ENCODE measurements at regions not wholly inside any gene's neighbourhood (a gene's known extent, or its start where the extent isn't known, plus 50 kb on each side); places are given as distances from the start of the nearest gene placed in this dataset.

DNA sequence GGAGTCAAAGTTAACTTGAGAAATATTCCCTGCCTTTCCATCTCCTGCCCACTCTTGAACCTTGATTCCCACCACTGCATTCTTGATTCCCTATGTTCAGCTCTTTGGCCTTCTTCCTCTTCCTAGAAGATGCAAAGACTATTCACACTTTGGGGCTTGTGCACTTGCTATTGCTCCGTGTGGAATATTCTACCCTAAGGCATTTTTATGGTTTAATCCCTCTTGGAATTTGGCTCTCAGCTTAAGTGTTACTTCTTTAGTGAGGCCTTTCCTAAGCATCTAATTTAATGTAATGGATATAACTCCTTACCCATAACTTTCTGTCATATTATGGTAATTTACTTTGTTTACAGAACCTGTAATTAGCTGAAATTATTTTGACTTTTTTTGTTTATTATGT is 318.9 kb upstream of the COL8A1 start:
- Histone ChIP-seq H3F3A (ENCODE audit: low read depth) (no peaks in the 10 kb centered on the region), H3K9me3 (ENCODE audit: insufficient read depth, low read depth, low read length) (no peaks in the 10 kb centered on the region), H3K79me2 (ENCODE audit: insufficient read depth, low read length) (no peaks in the 10 kb centered on the region), H3K27me3 (ENCODE audit: insufficient read depth, low read length, poor library complexity, severe bottlenecking) (no peaks in the 10 kb centered on the region), H3K36me3 (ENCODE audit: insufficient read depth, low read length) (no peaks in the 10 kb centered on the region), H3K4me1 (ENCODE audit: insufficient read depth, low read length, poor library complexity, severe bottlenecking) (peaks cover 3% of the 10 kb centered on the region), H2AFZ (ENCODE audit: low read length) (no peak overlapping the region), H3K9me2 (replicated peaks; ENCODE audit: low read depth, low read length) (no peaks in the 10 kb centered on the region), H3K4me3 (ENCODE audit: low read length, poor library complexity, severe bottlenecking) (no peak overlapping the region), H4K20me1 (ENCODE audit: insufficient read depth, low read length, poor library complexity, severe bottlenecking) (no peaks in the 10 kb centered on the region), H3K4me2 (ENCODE audit: low read depth, low read length, poor library complexity, severe bottlenecking) (no peak overlapping the region), H3K9ac (ENCODE audit: low read depth, low read length, poor library complexity, severe bottlenecking) (no peak overlapping the region)
- no peak for TF ChIP-seq EZH2phosphoT487 (IDR thresholded peaks at IDR 0.05; ENCODE audit: borderline replicate concordance)
- TF ChIP-seq, protein P1, sequence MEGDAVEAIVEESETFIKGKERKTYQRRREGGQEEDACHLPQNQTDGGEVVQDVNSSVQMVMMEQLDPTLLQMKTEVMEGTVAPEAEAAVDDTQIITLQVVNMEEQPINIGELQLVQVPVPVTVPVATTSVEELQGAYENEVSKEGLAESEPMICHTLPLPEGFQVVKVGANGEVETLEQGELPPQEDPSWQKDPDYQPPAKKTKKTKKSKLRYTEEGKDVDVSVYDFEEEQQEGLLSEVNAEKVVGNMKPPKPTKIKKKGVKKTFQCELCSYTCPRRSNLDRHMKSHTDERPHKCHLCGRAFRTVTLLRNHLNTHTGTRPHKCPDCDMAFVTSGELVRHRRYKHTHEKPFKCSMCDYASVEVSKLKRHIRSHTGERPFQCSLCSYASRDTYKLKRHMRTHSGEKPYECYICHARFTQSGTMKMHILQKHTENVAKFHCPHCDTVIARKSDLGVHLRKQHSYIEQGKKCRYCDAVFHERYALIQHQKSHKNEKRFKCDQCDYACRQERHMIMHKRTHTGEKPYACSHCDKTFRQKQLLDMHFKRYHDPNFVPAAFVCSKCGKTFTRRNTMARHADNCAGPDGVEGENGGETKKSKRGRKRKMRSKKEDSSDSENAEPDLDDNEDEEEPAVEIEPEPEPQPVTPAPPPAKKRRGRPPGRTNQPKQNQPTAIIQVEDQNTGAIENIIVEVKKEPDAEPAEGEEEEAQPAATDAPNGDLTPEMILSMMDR (conservative IDR thresholded peaks at IDR 0.05; ENCODE audit: low read length), result no peak

DNA sequence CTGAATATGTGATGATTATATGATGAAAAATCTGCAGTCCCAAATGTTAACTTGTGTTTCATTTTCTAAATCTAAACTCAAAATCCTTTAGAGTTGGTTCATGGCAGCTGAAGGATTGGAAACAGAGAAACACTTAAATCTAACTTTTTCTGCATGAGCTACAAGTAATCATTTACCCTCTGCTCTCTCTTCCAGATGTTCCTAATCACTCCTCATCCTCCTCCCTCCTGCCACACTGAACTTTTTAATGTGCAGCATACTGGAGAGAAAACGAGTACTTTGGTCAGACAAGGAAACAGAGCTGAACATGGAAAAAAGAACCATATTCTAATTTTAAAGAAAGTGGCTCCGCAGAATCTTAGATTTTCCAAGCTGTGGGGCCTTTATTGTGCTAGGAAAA is 321.2 kb upstream of the COL8A1 start:
- H3K4me3 ChIP-seq (ENCODE audit: low read length, poor library complexity, severe bottlenecking), result no peak overlapping the region
- TF ChIP-seq EZH2phosphoT487 (IDR thresholded peaks at IDR 0.05; ENCODE audit: borderline replicate concordance), result no peak
- TF ChIP-seq, protein P1 (conservative IDR thresholded peaks at IDR 0.05; ENCODE audit: low read length), result no peak
- no peaks in the 10 kb centered on the region for H3K9me3 ChIP-seq (ENCODE audit: insufficient read depth, low read depth, low read length)
- H3K4me2 ChIP-seq (ENCODE audit: low read depth, low read length, poor library complexity, severe bottlenecking), result no peak overlapping the region
- H3K36me3 ChIP-seq (ENCODE audit: insufficient read depth, low read length), result no peaks in the 10 kb centered on the region
- H3K79me2 ChIP-seq (ENCODE audit: insufficient read depth, low read length), result no peaks in the 10 kb centered on the region
- H3K9me2 ChIP-seq (replicated peaks; ENCODE audit: low read depth, low read length), result no peaks in the 10 kb centered on the region
- H3K4me1 ChIP-seq (ENCODE audit: insufficient read depth, low read length, poor library complexity, severe bottlenecking), result no peaks in the 10 kb centered on the region
- H3K27me3 ChIP-seq (ENCODE audit: insufficient read depth, low read length, poor library complexity, severe bottlenecking), result no peaks in the 10 kb centered on the region
- H3K9ac ChIP-seq (ENCODE audit: low read depth, low read length, poor library complexity, severe bottlenecking), result no peak overlapping the region
- no peak overlapping the region for H2AFZ ChIP-seq (ENCODE audit: low read length)
- H4K20me1 ChIP-seq (ENCODE audit: insufficient read depth, low read length, poor library complexity, severe bottlenecking), result no peaks in the 10 kb centered on the region
- H3F3A ChIP-seq (ENCODE audit: low read depth), result no peaks in the 10 kb centered on the region

DNA sequence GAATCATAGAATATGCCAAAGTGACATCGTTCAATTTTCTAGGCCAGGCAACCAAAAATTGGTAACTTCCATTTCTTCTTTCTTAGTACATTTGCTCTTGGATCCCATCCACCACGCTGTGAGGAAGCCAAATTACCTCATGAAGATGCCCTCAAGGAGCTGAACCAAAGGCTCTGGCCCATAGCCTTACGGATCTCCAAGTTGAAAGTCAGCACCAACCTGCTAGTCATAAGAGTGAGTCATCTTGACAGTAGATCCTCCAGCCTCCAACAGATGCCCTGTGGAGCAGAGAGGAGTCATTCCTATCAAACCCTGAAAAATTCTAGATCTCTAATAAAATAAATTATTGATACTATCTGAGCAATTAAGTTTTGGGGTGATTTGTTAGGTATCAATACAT is 322.5 kb upstream of the COL8A1 start:
- no peak overlapping the region for H2AFZ ChIP-seq (ENCODE audit: low read length)
- no peak overlapping the region for H3K9ac ChIP-seq (ENCODE audit: low read depth, low read length, poor library complexity, severe bottlenecking)
- no peaks in the 10 kb centered on the region for H4K20me1 ChIP-seq (ENCODE audit: insufficient read depth, low read length, poor library complexity, severe bottlenecking)
- H3K4me3 ChIP-seq (ENCODE audit: low read length, poor library complexity, severe bottlenecking), result no peak overlapping the region
- H3F3A ChIP-seq (ENCODE audit: low read depth), result no peaks in the 10 kb centered on the region
- H3K4me1 ChIP-seq (ENCODE audit: insufficient read depth, low read length, poor library complexity, severe bottlenecking), result no peaks in the 10 kb centered on the region
- H3K36me3 ChIP-seq (ENCODE audit: insufficient read depth, low read length), result no peaks in the 10 kb centered on the region
- H3K9me2 ChIP-seq (replicated peaks; ENCODE audit: low read depth, low read length), result no peaks in the 10 kb centered on the region
- TF ChIP-seq, protein P1 (conservative IDR thresholded peaks at IDR 0.05; ENCODE audit: low read length), result no peak
- TF ChIP-seq EZH2phosphoT487 (IDR thresholded peaks at IDR 0.05; ENCODE audit: borderline replicate concordance), result no peak
- no peak overlapping the region for H3K4me2 ChIP-seq (ENCODE audit: low read depth, low read length, poor library complexity, severe bottlenecking)
- no peaks in the 10 kb centered on the region for H3K9me3 ChIP-seq (ENCODE audit: insufficient read depth, low read depth, low read length)
- no peaks in the 10 kb centered on the region for H3K27me3 ChIP-seq (ENCODE audit: insufficient read depth, low read length, poor library complexity, severe bottlenecking)
- H3K79me2 ChIP-seq (ENCODE audit: insufficient read depth, low read length), result no peaks in the 10 kb centered on the region
